Effector memory CD4-positive, alpha-beta T cell (primary cell): ENCODE measurements at regions not wholly inside any gene's neighbourhood (a gene's known extent, or its start where the extent isn't known, plus 50 kb on each side); places are given as distances from the start of the nearest gene placed in this dataset.

ENCODE experiments used
- DNase-seq, 3 donors: peaks; one replicate each; pipeline ENCODE4 v3.0.0-alpha.2; 2020
- H3K27ac ChIP-seq: 2 replicates; pipeline ENCODE4 v1.7.0; 2013; ENCODE audit warnings: mild to moderate bottlenecking, low read length, moderate library complexity; ENCODE audit not compliant: insufficient read depth, poor library complexity, severe bottlenecking
- H3K27me3 ChIP-seq: replicated peaks from 2 replicates; pipeline ENCODE4 v1.7.0; 2013; ENCODE audit warnings: mild to moderate bottlenecking, low read length; ENCODE audit not compliant: insufficient read depth, control insufficient read depth, poor library complexity, severe bottlenecking
- H3K36me3 ChIP-seq: 2 replicates; pipeline ENCODE4 v1.7.0; 2013; ENCODE audit warnings: mild to moderate bottlenecking, low read length, moderate library complexity; ENCODE audit not compliant: control insufficient read depth, insufficient read depth
- H3K4me1 ChIP-seq: 2 replicates; pipeline ENCODE4 v1.7.0; 2013; ENCODE audit warnings: low read length, mild to moderate bottlenecking; ENCODE audit not compliant: control insufficient read depth, insufficient read depth, poor library complexity, severe bottlenecking
- H3K4me3 ChIP-seq: 2 replicates; pipeline ENCODE4 v1.7.0; 2013; ENCODE audit warnings: low read length, low read depth, mild to moderate bottlenecking; ENCODE audit not compliant: insufficient read depth, poor library complexity, severe bottlenecking
- H3K9me3 ChIP-seq: 2 replicates; pipeline ENCODE4 v1.7.0; 2013; ENCODE audit warnings: mild to moderate bottlenecking, low read length, moderate library complexity; ENCODE audit not compliant: control insufficient read depth

GRCh38 chr21:16496609-16497008 is 766.8 kb downstream of the USP25 start:
- Histone ChIP-seq H3K36me3 (no peaks in the 10 kb centered on the region), H3K4me1 (no peaks in the 10 kb centered on the region), H3K9me3 (no peaks in the 10 kb centered on the region), H3K4me3 (no peak overlapping the region), H3K27ac (no peak overlapping the region), H3K27me3 (no peaks in the 10 kb centered on the region)
- DNase-seq = no peak

GRCh38 chr21:16500271-16500670 is 770.5 kb downstream of the USP25 start:
- no peak overlapping the region for H3K27ac ChIP-seq
- H3K36me3 ChIP-seq = no peaks in the 10 kb centered on the region

GRCh38 chr21:16502273-16502672 is 772.5 kb downstream of the USP25 start:
- DNase-seq = no peak

More at GRCh38 chr21:16500271-16500670, 770.5 kb downstream of the USP25 start:
- Histone ChIP-seq H3K27me3 (no peaks in the 10 kb centered on the region), H3K4me1 (no peaks in the 10 kb centered on the region), H3K4me3 (no peak overlapping the region), H3K9me3 (no peaks in the 10 kb centered on the region)
- DNase-seq = no peak

GRCh38 chr21:16502897-16503296 is 773.1 kb downstream of the USP25 start:
- Histone ChIP-seq H3K4me1 (no peaks in the 10 kb centered on the region), H3K27ac (no peak overlapping the region)

More at GRCh38 chr21:16502273-16502672, 772.5 kb downstream of the USP25 start:
- Histone ChIP-seq H3K36me3 (no peaks in the 10 kb centered on the region), H3K27ac (no peak overlapping the region), H3K4me3 (no peak overlapping the region), H3K27me3 (no peaks in the 10 kb centered on the region), H3K9me3 (no peaks in the 10 kb centered on the region), H3K4me1 (no peaks in the 10 kb centered on the region)

GRCh38 chr21:16504281-16504680 is 774.5 kb downstream of the USP25 start:
- Histone ChIP-seq H3K4me1 (no peaks in the 10 kb centered on the region), H3K27me3 (no peaks in the 10 kb centered on the region), H3K4me3 (no peak overlapping the region), H3K27ac (no peak overlapping the region), H3K9me3 (no peaks in the 10 kb centered on the region), H3K36me3 (no peaks in the 10 kb centered on the region)
- DNase-seq = no peak

More at GRCh38 chr21:16502897-16503296, 773.1 kb downstream of the USP25 start:
- Histone ChIP-seq H3K4me3 (no peak overlapping the region), H3K36me3 (no peaks in the 10 kb centered on the region), H3K9me3 (no peaks in the 10 kb centered on the region), H3K27me3 (no peaks in the 10 kb centered on the region)
- DNase-seq = no peak

GRCh38 chr21:16504766-16505165 is 775.0 kb downstream of the USP25 start:
- Histone ChIP-seq H3K4me1 (no peaks in the 10 kb centered on the region), H3K9me3 (no peaks in the 10 kb centered on the region), H3K27ac (no peak overlapping the region), H3K36me3 (no peaks in the 10 kb centered on the region), H3K4me3 (no peak overlapping the region), H3K27me3 (no peaks in the 10 kb centered on the region)
- DNase-seq = no peak

GRCh38 chr21:16509476-16509875 is 779.7 kb downstream of the USP25 start:
- Histone ChIP-seq H3K27me3 (no peaks in the 10 kb centered on the region), H3K36me3 (no peaks in the 10 kb centered on the region), H3K4me3 (no peak overlapping the region), H3K4me1 (no peaks in the 10 kb centered on the region), H3K9me3 (no peaks in the 10 kb centered on the region), H3K27ac (no peak overlapping the region)
- no peak for DNase-seq

GRCh38 chr21:16514316-16514715 is 784.5 kb downstream of the USP25 start:
- no peak for DNase-seq
- no peaks in the 10 kb centered on the region for H3K4me1 ChIP-seq
- no peaks in the 10 kb centered on the region for H3K36me3 ChIP-seq
- H3K9me3 ChIP-seq = no peaks in the 10 kb centered on the region
- H3K4me3 ChIP-seq = no peak overlapping the region
- H3K27ac ChIP-seq = no peak overlapping the region
- no peaks in the 10 kb centered on the region for H3K27me3 ChIP-seq

GRCh38 chr21:16517383-16517782 is 787.6 kb downstream of the USP25 start:
- Histone ChIP-seq H3K4me1 (no peaks in the 10 kb centered on the region), H3K27me3 (no peaks in the 10 kb centered on the region), H3K27ac (no peak overlapping the region), H3K36me3 (no peaks in the 10 kb centered on the region), H3K9me3 (no peaks in the 10 kb centered on the region), H3K4me3 (no peak overlapping the region)
- no peak for DNase-seq

- Histone ChIP-seq H3K27ac (no peak overlapping the region), H3K9me3 (no peaks in the 10 kb centered on the region), H3K36me3 (no peaks in the 10 kb centered on the region), H3K4me3 (no peak overlapping the region), H3K4me1 (no peaks in the 10 kb centered on the region), H3K27me3 (no peaks in the 10 kb centered on the region)
- no peak for DNase-seq
Measured at GRCh38 chr21:16519036-16519435, 789.3 kb downstream of the USP25 start.

- no peak overlapping the region for H3K4me3 ChIP-seq
- H3K36me3 ChIP-seq = no peaks in the 10 kb centered on the region
- no peaks in the 10 kb centered on the region for H3K27me3 ChIP-seq
- H3K9me3 ChIP-seq = no peaks in the 10 kb centered on the region
- no peaks in the 10 kb centered on the region for H3K4me1 ChIP-seq
- DNase-seq = no peak
- no peak overlapping the region for H3K27ac ChIP-seq
Measured at GRCh38 chr21:16519644-16520043, 789.9 kb downstream of the USP25 start.
